NCI-H2171 treated with DMSO at 0.1 percent for 48 hours (cell line): ENCODE measurements at regions not wholly inside any gene's neighbourhood (a gene's known extent, or its start where the extent isn't known, plus 50 kb on each side); places are given as distances from the start of the nearest gene placed in this dataset.

Experiments
- DNase-seq: peaks from one replicate; lab custom pipeline; 2025; lab: John Stamatoyannopoulos, UW

GRCh38 chr10:121240556-121240955, 357.7 kb downstream of the FGFR2 start:
- DNase-seq: no peak

GRCh38 chr10:121241337-121241736, 356.9 kb downstream of the FGFR2 start:
- no peak for DNase-seq

- DNase-seq: no peak
Observed at GRCh38 chr10:121242741-121243608, 355.3 kb downstream of the FGFR2 start.

- DNase-seq: peak; percentile 3
Observed at GRCh38 chr10:121243609-121244241, 354.5 kb downstream of the FGFR2 start.

GRCh38 chr10:121244818-121245217, 353.4 kb downstream of the FGFR2 start:
- peak; percentile 43 for DNase-seq

- no peak for DNase-seq
Observed at GRCh38 chr10:121245754-121246153, 352.5 kb downstream of the FGFR2 start.

GRCh38 chr10:121248266-121248665, 350.0 kb downstream of the FGFR2 start:
- no peak for DNase-seq

GRCh38 chr10:121250995-121251764, 347.1 kb downstream of the FGFR2 start:
- DNase-seq: no peak

- no peak for DNase-seq
Observed at GRCh38 chr10:121252756-121253155, 345.5 kb downstream of the FGFR2 start.

- no peak for DNase-seq
Observed at GRCh38 chr10:121260377-121260776, 337.9 kb downstream of the FGFR2 start.

- DNase-seq: no peak
Observed at GRCh38 chr10:121261665-121262064, 336.6 kb downstream of the FGFR2 start.

- DNase-seq: no peak
Observed at GRCh38 chr10:121262774-121263430, 335.3 kb downstream of the FGFR2 start.

- DNase-seq: no peak
Observed at GRCh38 chr10:121263431-121263783, 334.8 kb downstream of the FGFR2 start.

- DNase-seq: no peak
Observed at GRCh38 chr10:121265360-121266123, 332.7 kb downstream of the FGFR2 start.

- no peak for DNase-seq
Observed at GRCh38 chr10:121266370-121266769, 331.9 kb downstream of the FGFR2 start.

GRCh38 chr10:121267236-121268003, 330.8 kb downstream of the FGFR2 start:
- DNase-seq: no peak

- DNase-seq: no peak
Observed at GRCh38 chr10:121268363-121268762, 329.9 kb downstream of the FGFR2 start.

GRCh38 chr10:121268863-121269432, 329.3 kb downstream of the FGFR2 start:
- no peak for DNase-seq

- no peak for DNase-seq
Observed at GRCh38 chr10:121270906-121271305, 327.3 kb downstream of the FGFR2 start.

GRCh38 chr10:121276046-121276445, 322.2 kb downstream of the FGFR2 start:
- DNase-seq: no peak
